A549 (cell line): ENCODE measurements at regions not wholly inside any gene's neighbourhood (a gene's known extent, or its start where the extent isn't known, plus 50 kb on each side); places are given as distances from the start of the nearest gene placed in this dataset.

Source experiments
- CTCF ChIP-seq: fragments of >200 bp; sonication (Bioruptor Twin); formaldehyde crosslinking; IDR thresholded peaks from 3 replicates; pipeline ENCODE4 v1.5.1; 2016
- EP300 ChIP-seq, 2 experiments: fragments of >200 bp; sonication (Bioruptor Twin); formaldehyde crosslinking; IDR thresholded peaks; 2 replicates in 1 of 2; 3 replicates in 1 of 2; pipeline ENCODE4 v1.6.1; 2016 to 2017
- MAFK ChIP-seq: fragments of 450-650 bp; IDR thresholded peaks from 2 replicates; pipeline ENCODE4 v1.6.1; 2014; ENCODE audit not compliant: partially characterized antibody
- MAX ChIP-seq: IDR thresholded peaks from 2 replicates; pipeline ENCODE4 v1.6.1; 2012
- PHF8 ChIP-seq: fragments of 200-600 bp; sonication (generic); IDR thresholded peaks from 2 replicates; pipeline ENCODE4 v1.6.1; 2016; ENCODE audit warnings: low read depth, mild to moderate bottlenecking, antibody characterized with exemption, moderate library complexity, borderline replicate concordance
- POLR2A ChIP-seq: IDR thresholded peaks from 2 replicates; pipeline ENCODE4 v1.6.1; 2012; ENCODE audit warnings: mild to moderate bottlenecking, low read length
- RAD21 ChIP-seq, 2 experiments: fragments of >200 bp in 1 of 2; sonication (Bioruptor Twin) in 1 of 2; formaldehyde crosslinking in 1 of 2; IDR thresholded peaks in 1 of 2; conservative IDR thresholded peaks in 1 of 2; 2 replicates in 1 of 2; 3 replicates in 1 of 2; pipeline ENCODE4 v1.6.1; 2012 to 2018; ENCODE audit warnings: inconsistent platforms in 1 of 2
- RFX5 ChIP-seq: fragments of 450-650 bp; IDR thresholded peaks from 2 replicates; pipeline ENCODE4 v1.7.1; 2014; ENCODE audit warnings: antibody characterized with exemption, mild to moderate bottlenecking, moderate library complexity

- TF ChIP-seq MAFK (no peak), EP300 (IDR thresholded peaks at IDR 0.05) (no peak), CTCF (no peak), MAX (no peak), RFX5 (no peak), RAD21 (conservative IDR thresholded peaks at IDR 0.05 in 1 of 2, IDR thresholded peaks at IDR 0.05 in 1 of 2) (no peak), PHF8 (no peak), POLR2A (no peak)
Observed at GRCh38 chr1:213738658-213739057, 249.1 kb upstream of the PROX1 start.
